NCI-H1930 (cell line): ENCODE measurements at regions not wholly inside any gene's neighbourhood (a gene's known extent, or its start where the extent isn't known, plus 50 kb on each side); places are given as distances from the start of the nearest gene placed in this dataset.

Experiments
- DNase-seq, 2 experiments: peaks; one replicate each; lab custom pipeline; 2025; lab: John Stamatoyannopoulos, UW

DNA sequence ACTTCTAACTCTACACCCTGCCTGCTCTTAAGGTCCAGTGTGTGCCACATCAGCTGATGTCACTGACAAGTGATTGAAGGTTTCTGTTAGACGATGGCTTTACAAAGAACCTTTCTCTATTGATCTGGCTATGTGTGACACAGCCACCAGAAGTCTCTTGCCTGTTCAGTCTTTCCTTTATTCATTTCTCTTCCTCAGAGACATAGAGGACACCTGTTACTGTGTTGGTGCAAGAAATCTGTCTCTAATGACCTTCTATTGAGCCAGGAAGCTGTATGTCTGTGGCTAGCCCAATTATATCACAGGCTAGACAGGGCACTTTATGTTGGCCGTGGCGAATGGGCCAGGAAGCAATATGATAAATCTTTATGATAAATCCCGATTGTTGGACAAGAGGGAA is 173.3 kb upstream of the GAP43 start:
- DNase-seq: no peak

DNA sequence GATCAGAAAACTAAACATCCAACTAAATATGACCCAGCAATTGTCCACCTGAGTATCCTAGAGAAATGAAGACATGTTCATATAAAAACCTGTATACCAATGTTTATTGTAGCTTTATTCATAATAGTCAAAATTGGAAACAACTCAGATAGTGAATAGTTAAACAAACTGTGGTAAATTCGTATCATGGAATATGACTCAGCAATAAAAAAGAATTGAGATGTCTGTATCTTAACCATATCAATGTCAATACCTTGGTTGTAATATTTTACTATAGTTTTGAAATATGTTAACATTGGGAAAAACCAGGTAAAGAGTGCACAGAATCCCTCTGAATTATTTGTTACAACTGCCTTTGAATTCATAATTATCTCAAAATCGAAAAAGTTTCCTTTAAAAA is 159.3 kb upstream of the GAP43 start:
- no peak for DNase-seq

DNA sequence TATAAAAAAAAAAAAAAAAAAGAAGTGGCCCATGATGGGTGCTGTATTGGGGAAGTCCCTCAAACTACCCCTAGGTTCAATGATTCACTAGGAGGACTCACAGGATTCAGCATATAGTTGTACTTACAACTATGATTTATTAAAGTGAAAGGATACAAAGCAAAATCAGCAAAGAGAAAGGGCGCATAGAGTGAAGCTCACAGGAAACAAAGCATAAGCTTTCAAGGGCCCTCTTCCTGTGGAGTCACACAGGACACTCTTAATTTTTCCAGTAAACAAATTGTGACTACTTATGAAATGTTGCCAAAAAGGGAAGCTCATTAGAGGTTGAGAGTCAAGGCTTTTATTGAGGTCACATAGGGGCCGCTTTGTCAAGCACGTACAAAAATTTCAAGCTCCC is 153.7 kb upstream of the GAP43 start:
- DNase-seq: no peak

DNA sequence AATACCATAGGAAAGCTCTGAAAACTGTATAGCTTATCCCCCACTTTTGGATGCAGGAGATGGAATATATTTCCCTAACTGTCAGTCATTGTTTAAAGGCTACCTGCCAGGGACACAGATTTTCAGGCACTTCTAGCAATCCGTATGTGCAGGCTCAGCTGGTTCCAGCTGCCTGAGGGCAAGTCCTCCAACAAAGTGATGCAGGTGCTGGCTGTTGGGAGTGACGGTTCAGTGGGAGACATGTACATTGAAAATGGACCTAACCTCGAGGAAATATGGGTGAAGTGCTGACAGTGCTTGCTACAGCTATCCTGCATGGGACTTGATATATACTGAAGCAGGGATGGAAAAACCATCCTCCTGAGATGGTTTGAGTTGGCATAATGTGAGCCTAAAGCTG is 153.1 kb upstream of the GAP43 start:
- no peak for DNase-seq

DNA sequence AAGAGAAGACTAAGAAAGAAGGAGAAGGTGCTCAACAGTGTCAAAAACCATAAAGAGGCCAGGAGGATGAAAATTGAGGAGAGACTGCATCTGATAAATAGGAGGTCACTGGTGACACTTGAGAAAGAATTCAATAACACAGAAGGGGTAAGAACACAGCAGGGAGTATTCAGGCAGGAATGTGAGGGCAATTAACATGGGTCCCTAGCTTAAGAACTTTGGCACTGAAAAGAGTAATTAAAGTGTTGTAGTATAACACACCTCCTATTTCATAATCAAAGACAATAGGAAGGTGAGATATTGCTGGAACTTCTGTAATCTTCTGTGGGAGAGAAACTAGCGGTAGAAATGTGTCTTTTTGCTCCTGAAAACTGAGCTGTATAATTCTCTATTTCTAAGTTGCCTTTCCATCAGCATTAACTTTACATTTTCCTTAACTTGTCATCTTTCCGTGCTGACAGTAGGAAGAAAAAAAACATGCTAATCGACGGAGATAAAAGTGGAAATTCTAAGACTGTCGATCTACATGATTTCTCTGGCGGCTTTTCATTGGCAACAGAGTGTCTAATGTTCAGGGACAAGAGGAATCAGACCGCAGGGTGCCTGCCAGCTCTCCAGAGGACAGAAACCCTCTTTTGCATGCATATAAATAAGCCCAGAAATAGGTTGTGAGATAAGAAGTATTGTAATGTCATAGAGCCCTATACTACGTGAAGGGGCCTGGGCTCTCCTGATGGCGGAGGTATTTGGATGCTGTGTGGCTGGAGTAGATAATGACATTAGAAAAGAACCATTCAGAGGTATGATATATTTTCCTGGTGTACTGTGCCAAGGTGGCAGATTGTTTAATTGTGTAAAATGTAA is 147.9 kb upstream of the GAP43 start:
- DNase-seq: no peak

DNA sequence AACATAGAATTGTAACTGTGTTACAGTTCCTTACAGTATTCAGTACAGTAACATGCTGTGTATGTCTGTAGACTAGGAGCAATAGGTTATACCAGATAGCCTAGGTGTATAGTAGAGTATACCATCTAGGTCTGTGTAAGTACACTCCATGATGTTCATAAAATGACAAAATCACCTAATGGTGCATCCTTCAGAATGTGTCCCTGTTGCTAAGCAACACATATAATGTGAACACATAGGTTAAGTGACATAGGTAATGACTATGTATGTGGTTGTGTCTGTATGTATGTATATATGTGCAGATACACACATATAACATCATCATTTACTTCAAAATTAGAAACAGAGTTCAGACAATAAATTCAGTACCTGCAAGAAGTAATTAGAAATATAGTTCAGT is 146.8 kb upstream of the GAP43 start:
- no peak for DNase-seq

DNA sequence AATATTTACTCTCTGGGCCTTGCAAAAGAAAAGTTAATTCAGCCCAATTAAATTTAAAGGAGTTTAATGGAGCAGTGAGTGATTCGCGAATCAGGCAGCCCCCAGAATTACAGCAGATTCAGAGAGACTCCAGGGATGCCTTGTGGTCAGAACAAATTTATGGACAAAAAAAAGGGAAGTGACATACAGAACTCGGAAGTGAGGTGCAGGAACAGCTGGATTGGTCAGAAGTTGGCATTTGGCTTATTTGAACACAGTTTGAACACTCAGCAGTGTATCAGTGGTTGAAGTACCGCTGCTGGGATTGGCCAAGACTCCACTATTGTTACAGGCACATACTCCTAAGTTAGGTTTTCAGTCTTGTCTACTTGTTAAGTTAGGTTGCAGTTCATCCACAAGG is 145.0 kb upstream of the GAP43 start:
- no peak for DNase-seq

DNA sequence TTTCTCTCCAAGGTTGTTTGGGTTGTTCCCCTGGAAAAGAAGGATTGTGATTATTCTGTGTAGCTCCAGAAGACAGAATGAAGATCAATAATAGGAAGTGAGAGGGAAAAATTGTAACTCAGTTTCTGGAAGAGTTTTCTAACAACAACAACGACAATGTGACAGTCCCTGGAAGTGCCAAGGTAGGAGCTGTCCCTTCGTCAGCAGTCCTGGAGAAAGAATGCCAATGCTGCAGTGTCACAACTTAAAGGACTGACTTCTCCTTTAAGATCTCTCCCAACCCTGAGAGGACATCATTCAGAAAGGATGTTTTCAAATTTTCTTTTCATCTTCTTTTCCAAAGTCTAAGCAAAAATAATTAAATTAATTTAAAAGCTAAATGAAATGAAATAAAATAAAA is 136.4 kb upstream of the GAP43 start:
- no peak for DNase-seq

DNA sequence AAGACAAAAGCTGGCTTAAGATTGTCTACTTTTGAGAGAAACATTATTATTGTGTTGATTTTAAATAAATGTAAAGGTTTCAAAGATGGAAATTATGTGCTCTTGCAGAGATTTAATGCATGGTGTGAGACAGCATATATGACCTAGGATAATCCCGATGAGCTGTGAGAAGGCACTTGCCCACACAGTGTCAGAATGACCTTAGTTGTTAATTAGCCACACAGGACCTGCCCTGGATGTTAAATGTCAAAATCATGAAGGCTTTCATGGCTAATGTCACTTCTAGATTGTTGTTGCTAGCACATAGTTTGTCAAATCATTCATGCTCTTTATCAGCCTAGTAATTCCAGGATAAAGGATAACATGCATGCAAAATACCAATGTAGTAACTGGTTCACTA is 135.3 kb upstream of the GAP43 start:
- DNase-seq: no peak

DNA sequence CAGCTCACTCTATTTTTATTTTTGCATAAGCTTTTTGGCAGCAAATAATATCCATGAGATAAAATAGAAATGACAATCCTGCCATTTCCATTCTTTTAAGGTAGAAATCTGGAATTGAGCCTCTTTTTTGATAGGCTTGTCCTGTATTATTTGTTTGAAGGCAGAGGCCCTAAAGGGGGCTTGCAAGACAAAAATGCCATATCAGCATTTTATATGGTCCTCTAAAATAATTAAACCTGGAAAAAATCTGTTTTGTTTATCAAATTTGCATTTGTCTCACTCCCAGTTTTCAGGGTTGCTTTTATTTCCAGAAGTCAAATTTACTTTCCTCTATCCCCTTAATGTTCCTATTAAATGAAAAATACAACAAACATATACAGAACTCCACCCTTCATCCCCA is 134.9 kb upstream of the GAP43 start:
- no peak for DNase-seq

DNA sequence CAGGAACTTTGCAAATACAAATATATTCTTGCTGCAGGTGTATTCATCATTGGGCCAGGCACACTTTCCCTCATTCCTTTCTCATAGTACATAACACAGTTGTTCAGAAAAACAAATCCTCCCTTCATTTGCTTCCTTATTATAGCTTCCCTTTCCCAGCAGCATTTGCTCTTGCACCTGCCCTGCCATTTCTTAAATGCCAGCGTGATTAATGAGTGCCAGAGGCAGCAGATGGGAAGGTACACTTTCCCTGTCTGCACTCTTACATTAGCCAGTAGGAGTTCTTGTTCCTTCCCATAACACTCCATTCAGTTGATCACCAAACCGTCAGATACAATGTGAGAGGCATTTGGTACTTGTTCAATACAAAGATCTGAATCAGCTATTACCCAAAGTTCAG is 128.5 kb upstream of the GAP43 start:
- DNase-seq: no peak

DNA sequence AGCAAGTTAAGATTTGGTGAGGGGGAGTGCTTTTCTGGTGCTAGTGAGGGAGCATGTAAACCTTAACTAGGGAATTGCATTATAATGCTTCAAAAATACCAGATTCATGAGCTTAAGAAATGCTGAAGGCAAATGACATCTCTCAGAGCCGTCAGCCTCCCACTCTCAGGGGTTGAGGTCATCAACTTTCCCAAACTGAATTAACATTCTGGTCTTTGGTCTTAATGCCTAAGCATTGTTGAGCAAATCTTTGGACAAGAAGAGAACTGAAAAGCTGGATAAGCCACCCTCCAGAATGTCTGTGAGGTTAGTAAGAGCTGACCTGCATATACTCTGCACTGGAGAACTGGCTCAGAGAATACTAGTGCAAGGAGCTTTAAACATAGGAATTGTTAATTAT is 124.9 kb upstream of the GAP43 start:
- no peak for DNase-seq

DNA sequence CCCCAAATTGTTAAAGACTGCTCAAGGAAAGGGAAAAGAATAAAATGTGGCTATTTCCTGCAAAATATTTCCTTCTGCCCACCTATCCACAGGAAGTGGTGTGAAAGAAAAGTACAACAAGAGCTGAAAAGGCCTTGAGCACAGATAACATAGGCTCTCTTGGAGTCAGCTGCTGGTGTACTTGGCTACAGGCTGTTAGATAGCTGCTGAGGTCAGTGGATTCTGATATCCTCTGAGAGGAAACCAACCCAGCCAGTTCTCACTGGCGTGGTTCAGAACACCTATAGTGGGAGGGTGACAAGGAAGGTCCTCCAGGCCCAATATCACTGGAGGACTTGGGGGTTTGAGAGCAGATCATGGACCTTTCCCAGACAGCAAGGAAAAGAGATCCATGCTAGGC is 124.4 kb upstream of the GAP43 start:
- no peak for DNase-seq

DNA sequence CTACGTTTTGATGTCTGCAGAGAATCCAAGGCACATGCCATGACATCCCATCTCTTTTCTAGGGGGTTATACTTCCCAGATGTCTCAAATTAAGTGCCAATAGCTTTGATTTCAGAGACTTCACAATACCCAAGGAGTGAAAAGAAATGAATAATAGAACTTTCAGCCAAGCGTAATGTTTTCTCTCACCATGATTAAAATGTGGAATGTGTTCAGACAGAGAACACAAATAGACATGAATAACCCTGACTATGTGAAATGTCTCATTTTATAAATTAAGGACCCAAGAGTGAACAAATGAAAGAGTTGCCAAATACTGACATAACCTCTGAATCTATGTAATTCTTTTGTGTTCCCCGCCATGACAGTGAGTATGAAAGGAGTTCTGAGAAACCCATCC is 123.6 kb upstream of the GAP43 start:
- DNase-seq: no peak

DNA sequence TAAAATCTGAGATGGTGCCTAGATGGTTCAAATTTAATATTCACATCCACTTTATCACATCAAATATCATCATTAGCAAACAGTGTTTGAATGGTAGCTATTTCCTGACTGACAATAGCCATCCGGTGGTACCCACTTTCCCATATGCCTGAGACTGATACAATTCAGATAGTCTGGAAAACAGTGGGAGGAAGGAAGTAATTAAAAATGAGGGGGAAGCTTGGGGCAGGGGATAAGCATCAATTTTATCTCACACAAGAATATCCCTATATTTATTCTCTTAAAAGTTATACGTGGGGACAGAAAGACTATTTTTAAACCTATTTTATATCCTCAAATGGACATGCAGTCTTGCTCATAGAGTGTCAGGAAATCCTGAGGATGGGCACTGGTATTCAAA is 122.5 kb upstream of the GAP43 start:
- no peak for DNase-seq

DNA sequence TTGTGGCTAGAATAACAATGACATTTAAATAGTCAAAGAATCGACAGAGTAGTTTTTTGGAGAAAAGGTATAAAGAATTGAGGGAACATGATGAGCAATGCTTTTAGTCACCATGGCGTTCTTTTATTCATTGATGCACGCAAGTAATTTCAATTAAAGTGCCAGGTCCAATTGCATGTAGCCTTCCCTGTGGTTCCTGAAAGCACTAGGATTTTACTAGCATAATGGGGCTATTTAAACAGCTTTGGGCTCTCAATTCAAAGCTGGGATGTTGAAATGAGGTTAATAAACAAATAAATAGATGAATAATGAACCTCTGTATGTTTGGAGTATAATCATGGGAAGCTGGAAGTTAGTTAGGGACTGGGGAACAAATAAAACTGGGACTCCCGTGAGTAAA is 121.2 kb upstream of the GAP43 start:
- DNase-seq: peak; percentile 29 to 66

DNA sequence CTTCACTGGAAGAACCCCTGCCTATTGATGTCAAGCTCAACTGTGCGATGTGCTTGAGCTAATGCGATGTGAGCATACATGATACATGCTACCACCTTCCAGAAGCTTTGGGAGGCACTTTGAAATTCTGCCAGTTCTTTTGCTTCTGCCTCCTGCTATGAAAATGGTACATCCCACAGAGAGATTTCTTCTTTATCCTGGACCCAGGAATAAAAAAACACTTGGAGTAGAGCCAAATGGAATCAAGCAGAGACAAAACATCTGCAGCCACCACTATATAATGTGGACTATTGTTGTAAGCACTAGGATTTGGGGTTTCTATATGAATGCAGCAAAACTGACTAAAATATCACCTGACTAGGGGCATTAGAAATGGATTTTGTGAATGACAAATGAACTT is 119.9 kb upstream of the GAP43 start:
- DNase-seq: no peak

DNA sequence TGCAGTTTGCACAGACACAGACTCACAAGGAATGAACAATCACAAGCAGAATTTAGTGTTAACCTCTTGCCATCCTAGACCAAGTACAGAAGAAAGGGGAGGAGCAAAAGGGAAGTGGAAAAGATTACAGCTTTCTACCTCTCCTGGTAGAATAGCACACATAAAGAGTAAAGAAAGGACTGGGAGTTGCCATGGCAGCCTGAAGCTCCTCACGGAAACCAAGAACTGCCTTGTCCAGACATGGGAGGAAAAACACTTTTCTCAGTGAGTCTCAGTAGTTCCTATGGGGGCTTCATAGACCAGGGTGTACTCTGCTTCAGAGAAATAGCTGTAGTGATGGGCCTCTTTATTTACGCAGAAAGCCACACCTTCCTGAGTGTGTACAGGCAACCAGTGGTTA is 114.7 kb upstream of the GAP43 start:
- no peak for DNase-seq

DNA sequence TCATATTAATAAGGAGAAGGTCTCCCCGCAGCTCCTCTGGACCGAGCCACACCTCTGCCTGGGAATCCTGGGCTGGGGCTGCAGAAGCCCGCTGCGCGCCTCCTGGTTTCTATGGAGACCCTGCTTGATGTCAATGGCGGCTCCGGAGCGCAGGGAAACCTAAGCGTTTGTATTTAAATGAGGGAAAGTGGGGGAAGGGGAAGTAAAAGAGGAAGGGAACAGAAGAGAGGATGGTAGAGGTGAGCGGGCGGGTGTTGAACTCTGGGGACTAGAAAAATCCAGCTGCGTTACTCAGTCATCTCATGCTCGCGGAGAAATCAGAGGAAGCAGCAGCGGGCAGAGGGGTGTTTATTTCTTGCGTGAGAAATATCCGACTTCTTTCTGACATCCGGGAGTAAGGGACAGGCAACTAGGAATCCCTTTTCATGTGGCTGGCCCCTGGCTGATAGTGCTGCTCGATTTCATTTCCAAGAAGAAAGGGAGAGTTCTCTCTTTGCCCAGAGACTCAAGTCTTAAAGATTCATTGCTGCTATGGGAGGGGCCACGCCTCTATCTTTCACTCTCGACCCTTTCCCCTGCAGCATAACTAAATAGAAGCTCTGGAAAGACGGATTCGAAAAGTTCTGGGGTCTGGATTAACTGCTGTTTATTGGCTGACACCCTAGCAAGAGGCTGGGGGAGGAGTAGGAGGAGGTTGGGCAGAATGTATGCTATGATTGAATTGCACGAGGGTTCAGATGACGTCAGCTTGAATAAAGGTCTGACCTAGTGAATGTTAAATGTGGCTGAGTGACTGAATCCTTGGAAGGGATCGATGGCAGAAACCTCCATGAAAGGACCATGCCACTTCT is 110.5 kb upstream of the GAP43 start:
- DNase-seq: peak; percentile 22 to 27

DNA sequence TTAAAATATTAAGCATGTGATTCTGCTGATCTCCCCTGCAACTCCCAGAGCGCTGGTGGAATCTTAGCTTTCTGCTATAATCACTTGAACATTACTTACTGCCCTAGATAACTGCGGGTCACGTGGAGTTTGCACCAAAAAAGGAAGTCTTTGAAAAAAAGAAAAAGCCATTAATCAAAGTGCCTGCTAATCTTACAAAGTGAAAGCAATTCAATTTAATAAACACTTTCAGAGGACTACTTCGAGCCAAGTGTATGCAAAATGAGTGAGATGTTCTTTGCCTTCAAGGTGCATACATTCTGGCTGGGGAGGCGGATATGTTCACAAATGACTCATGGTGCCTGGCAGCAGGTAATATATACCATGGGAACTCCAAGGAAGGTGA is 109.9 kb upstream of the GAP43 start:
- no peak for DNase-seq

DNA sequence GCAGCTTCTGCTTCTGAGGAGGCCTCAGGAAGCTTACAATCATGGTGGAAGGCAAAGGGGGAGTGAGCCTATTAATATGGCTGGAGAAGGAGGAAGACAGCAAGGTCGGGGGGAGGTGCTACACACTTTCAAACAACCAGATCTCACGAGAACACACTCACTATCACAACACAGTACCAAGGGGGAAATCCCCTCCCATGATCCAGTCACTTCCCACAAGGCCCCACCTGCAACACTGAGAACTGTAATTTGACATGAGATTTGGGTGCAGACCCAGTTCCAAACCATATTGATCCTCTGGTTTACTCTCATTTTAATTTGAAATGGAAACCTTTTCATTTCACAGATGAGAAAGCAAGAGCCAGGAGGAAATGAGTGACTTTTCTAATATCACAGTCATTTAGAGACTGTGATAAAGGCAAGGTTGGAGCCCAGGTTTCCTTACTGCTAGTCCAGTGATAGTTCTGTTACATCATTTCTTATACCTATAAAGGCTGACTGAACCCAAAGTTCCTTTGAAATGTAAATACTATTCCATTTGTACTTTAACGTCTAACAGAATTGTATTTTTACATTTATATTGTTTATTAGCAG is 105.8 kb upstream of the GAP43 start:
- DNase-seq: no peak

DNA sequence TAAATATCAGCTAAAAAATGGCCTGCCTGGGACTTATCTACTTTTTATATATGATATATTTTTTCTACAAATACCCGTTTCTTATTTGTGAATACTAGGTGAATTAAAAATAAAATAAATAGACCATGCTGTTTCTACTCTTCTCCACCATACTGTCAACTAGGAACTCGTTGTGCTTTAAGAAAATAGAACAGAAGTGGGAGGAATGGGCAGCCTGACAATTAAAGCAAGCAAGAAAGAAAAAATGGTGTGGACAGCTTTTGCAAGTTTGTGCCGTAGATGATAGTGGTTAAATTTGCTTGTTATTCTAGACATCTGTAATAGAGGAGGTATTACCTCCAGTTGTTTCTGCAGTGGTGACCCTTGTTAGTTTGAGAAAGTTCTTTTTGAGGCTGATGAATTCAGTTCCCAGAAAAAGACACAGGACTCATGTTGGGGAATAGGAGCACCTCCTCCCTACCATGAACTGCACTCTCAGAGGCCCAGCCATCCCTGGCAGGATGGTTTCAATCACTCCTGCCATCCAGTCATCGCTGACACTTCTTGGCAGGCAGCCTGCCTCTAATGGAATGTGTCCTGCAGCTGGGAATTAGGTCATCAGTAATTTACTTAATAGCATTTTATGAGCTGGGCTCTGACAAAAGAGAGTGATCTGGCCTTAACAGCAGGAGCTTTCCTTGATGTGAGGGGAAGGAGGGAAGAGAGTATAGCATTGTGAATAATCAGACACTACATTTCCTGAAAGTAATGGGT is 105.0 kb upstream of the GAP43 start:
- no peak for DNase-seq
